Breast epithelium (tissue), 4 donors: ENCODE measurements at regions not wholly inside any gene's neighbourhood (a gene's known extent, or its start where the extent isn't known, plus 50 kb on each side); places are given as distances from the start of the nearest gene placed in this dataset.

Experiments
- DNase-seq, 2 donors: peaks; one replicate each; pipeline ENCODE4 v3.0.0-alpha.2; 2019; ENCODE audit warnings: low spot score in 2 of 2
- H3K27ac ChIP-seq, 2 donors: fragments of 200-600 bp; sonication (generic) in 1 of 2; one replicate each; pipeline ENCODE4 v1.5.1; 2016 to 2019; ENCODE audit warnings: mild to moderate bottlenecking in 1 of 2
- H3K27me3 ChIP-seq, 2 donors: fragments of 200-600 bp; sonication (generic) in 1 of 2; one replicate each; pipeline versions ENCODE4 v1.5.1 to v1.6.0; 2017 to 2019; ENCODE audit warnings: control low read depth in 1 of 2, mild to moderate bottlenecking in 1 of 2
- H3K36me3 ChIP-seq: fragments of 200-600 bp; one replicate; pipeline ENCODE4 v1.5.1; 2019
- H3K4me1 ChIP-seq, 2 donors: fragments of 200-600 bp; sonication (generic); one replicate each; pipeline ENCODE4 v1.5.1; 2016 to 2019; ENCODE audit warnings: control low read depth in 1 of 2
- H3K4me3 ChIP-seq, 3 donors: fragments of 200-600 bp; sonication (generic); 1 replicate in 2 of 3; 2 replicates in 1 of 3; pipeline ENCODE4 v1.5.1; 2016 to 2019; ENCODE audit warnings: mild to moderate bottlenecking in 3 of 3, moderate library complexity in 2 of 3
- H3K9me3 ChIP-seq, 2 donors: fragments of 200-600 bp; sonication (generic) in 1 of 2; one replicate each; pipeline ENCODE4 v1.5.1; 2016 to 2019; ENCODE audit warnings: control low read depth in 1 of 2
- POLR2A ChIP-seq: fragments of 450-650 bp; IDR thresholded peaks from one replicate; pipeline ENCODE4 v1.6.1; 2016; ENCODE audit warnings: antibody characterized with exemption, mild to moderate bottlenecking, moderate library complexity
- POLR2AphosphoS5 ChIP-seq, 3 donors: sonication (generic); formaldehyde crosslinking; IDR thresholded peaks; one replicate each; pipeline ENCODE4 v1.6.1; 2017; ENCODE audit warnings: antibody characterized with exemption in 3 of 3
- intact Hi-C: fragments of 100-400 bp; cut with DNase I; formaldehyde crosslinking; loops from one replicate; pipeline ENCODE4 v1.15.1; 2023; ENCODE audit warnings: low total_unique reads
- TF ChIP-seq, protein P1 (sequence below), 3 donors: fragments of 450-650 bp; IDR thresholded peaks; one replicate each; pipeline ENCODE4 v1.5.1; 2016 to 2017; ENCODE audit warnings: antibody characterized with exemption in 3 of 3, mild to moderate bottlenecking in 3 of 3, moderate library complexity in 3 of 3

DNA sequence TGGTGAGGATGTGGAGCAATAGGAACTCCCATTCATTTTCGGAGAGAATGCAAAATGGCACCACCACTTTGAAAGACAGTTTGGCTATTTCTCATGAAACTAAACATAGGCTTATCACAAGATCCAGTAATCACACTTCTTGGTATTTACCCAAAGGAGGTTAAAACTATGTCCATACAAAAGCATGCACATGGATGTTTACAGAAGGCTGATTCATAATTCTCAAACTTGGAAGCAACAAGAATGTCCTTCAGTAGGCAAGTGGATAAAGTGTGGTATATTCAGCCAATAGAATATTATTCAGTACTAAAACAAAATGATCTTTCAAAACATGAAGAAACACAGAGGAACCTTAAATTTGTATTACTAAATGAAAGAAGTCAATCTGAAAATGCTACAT is 440.6 kb downstream of the FBXO15 start:
- Histone ChIP-seq H3K4me1 (no peaks in the 10 kb centered on the region), H3K27ac (no peak overlapping the region), H3K4me3 (no peak overlapping the region), H3K27me3 (no peaks in the 10 kb centered on the region), H3K9me3 (peaks cover 0 to 5% of the 10 kb centered on the region in 2 donors), H3K36me3 (no peaks in the 10 kb centered on the region)
- TF ChIP-seq POLR2AphosphoS5 (IDR thresholded peaks at IDR 0.05) (no peak), POLR2A (no peak)
- TF ChIP-seq, protein P1, sequence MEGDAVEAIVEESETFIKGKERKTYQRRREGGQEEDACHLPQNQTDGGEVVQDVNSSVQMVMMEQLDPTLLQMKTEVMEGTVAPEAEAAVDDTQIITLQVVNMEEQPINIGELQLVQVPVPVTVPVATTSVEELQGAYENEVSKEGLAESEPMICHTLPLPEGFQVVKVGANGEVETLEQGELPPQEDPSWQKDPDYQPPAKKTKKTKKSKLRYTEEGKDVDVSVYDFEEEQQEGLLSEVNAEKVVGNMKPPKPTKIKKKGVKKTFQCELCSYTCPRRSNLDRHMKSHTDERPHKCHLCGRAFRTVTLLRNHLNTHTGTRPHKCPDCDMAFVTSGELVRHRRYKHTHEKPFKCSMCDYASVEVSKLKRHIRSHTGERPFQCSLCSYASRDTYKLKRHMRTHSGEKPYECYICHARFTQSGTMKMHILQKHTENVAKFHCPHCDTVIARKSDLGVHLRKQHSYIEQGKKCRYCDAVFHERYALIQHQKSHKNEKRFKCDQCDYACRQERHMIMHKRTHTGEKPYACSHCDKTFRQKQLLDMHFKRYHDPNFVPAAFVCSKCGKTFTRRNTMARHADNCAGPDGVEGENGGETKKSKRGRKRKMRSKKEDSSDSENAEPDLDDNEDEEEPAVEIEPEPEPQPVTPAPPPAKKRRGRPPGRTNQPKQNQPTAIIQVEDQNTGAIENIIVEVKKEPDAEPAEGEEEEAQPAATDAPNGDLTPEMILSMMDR (IDR thresholded peaks at IDR 0.05): no peak
- intact Hi-C loops: no loop called here
- no peak for DNase-seq

DNA sequence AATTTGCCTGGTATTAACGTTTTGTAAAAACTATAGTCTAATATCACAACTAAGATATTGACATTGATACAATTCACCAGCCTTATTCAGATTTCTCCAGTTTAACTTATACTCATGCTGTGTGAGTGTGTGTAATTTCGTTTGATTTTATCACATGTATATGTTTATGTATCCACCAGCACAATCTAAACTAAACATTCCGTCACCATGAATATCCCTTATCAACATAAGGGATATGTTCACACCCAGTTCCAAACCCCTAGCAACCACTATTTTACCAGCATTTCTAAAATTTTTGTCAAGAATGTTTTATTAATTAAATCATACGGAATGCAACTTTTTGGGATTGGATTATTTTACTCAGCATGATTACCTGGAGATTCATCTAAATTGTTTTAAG is 450.3 kb downstream of the FBXO15 start:
- no peaks in the 10 kb centered on the region for H3K4me1 ChIP-seq
- intact Hi-C loops: no loop called here
- H3K27ac ChIP-seq: no peak overlapping the region
- H3K27me3 ChIP-seq: no peaks in the 10 kb centered on the region
- H3K4me3 ChIP-seq: no peak overlapping the region
- no peaks in the 10 kb centered on the region for H3K9me3 ChIP-seq
- no peaks in the 10 kb centered on the region for H3K36me3 ChIP-seq
- DNase-seq: no peak
- TF ChIP-seq POLR2AphosphoS5 (IDR thresholded peaks at IDR 0.05) (no peak), POLR2A (no peak)
- TF ChIP-seq, protein P1 (IDR thresholded peaks at IDR 0.05): no peak

DNA sequence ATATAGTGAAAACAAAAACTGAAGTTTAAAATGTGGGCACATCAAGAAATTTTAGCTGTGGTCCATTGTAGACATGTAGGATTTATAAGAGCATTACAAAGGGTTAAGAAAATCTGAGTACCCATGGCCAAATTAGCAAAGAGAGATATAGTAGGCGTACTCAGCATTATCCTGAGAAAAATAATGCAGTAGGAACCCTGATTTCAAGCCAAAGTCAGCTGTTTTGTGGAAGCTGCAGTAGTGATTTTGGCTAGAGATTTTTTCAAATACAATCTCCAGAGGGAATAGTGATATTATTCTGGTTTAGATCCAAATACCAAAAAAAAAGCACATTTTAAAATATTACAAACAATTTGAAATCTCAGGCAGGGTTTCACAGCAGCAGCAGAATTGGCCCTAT is 450.9 kb downstream of the FBXO15 start:
- no peak for DNase-seq
- intact Hi-C loops: no loop called here
- no peaks in the 10 kb centered on the region for H3K9me3 ChIP-seq
- H3K27me3 ChIP-seq: no peaks in the 10 kb centered on the region
- no peak overlapping the region for H3K27ac ChIP-seq
- no peaks in the 10 kb centered on the region for H3K4me1 ChIP-seq
- H3K4me3 ChIP-seq: no peak overlapping the region
- H3K36me3 ChIP-seq: no peaks in the 10 kb centered on the region
- TF ChIP-seq, protein P1 (IDR thresholded peaks at IDR 0.05): no peak
- TF ChIP-seq POLR2AphosphoS5 (IDR thresholded peaks at IDR 0.05) (no peak), POLR2A (no peak)

DNA sequence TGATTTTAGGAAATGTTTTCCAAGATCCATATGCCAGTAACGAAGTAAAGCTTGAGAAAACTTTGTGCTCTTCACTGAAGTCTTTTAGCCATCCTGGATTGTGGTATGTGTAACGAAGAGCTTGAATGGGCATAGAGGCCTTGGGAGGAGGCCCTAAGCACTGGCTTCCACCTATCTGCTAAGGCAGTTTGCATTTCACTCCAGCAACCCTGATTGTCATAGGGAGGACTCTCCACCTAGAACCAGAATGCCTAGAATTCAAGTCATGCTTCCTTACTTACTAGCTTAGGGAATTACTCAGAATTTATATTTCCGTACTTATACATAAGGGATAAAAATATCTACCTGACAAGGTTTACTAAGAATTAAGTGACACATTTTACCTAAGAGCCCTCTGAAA is 451.5 kb downstream of the FBXO15 start:
- Histone ChIP-seq H3K27ac (no peak overlapping the region), H3K4me1 (no peaks in the 10 kb centered on the region), H3K4me3 (no peak overlapping the region), H3K36me3 (no peaks in the 10 kb centered on the region), H3K27me3 (no peaks in the 10 kb centered on the region), H3K9me3 (no peaks in the 10 kb centered on the region)
- intact Hi-C loops: no loop called here
- no peak for DNase-seq
- TF ChIP-seq POLR2AphosphoS5 (IDR thresholded peaks at IDR 0.05) (no peak), POLR2A (no peak)
- TF ChIP-seq, protein P1 (IDR thresholded peaks at IDR 0.05): no peak

DNA sequence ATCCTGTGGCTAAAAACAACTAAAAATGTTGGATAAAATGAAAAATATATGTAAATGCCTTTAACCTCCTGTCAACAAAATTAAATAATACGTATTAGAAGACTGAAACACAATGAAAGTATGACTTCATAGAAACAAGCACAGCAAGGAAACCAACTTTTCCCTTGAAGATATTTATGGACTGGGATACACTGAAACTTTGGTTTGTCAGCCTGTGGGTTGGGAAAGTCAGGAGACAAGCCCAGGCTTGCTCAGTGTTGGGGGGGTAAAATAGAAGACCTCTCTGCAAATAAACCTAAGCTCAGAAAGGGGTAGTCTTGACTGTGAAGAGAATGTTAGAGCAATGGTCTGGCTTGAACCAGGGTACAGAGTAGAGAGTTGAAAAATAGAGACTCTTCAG is 454.5 kb downstream of the FBXO15 start:
- Histone ChIP-seq H3K27me3 (peaks cover 0 to 6% of the 10 kb centered on the region in 2 donors), H3K4me1 (no peaks in the 10 kb centered on the region), H3K27ac (no peak overlapping the region), H3K4me3 (no peak overlapping the region), H3K36me3 (no peaks in the 10 kb centered on the region), H3K9me3 (no peaks in the 10 kb centered on the region)
- TF ChIP-seq, protein P1 (IDR thresholded peaks at IDR 0.05): no peak
- no peak for TF ChIP-seq POLR2AphosphoS5 (IDR thresholded peaks at IDR 0.05)
- no peak for TF ChIP-seq POLR2A
- intact Hi-C loops: no loop called here
- DNase-seq: no peak
